ENCODE measurements at regions not wholly inside any gene's neighbourhood (a gene's known extent, or its start where the extent isn't known, plus 50 kb on each side); places are given as distances from the start of the nearest gene placed in this dataset.
A peak's percentile ranks its signal among the peaks of the same experiment; 100 is the strongest.
"Not testable (repeated sequence)": the region's sequence is repeated elsewhere in the genome, so short reads cannot be mapped to it uniquely, and the experiment has no call there.

- DNase-seq = peak; percentile 28
Measured at GRCh38 chr3:177358977-177359592, 161.8 kb upstream of the TBL1XR1 start.

GRCh38 chr3:177359593-177360357 lies 162.5 kb upstream of the TBL1XR1 start:
- DNase-seq = peak; percentile 89

GRCh38 chr3:177361081-177361938 lies 164.0 kb upstream of the TBL1XR1 start:
- no peak for DNase-seq

GRCh38 chr3:177362626-177363025 lies 165.3 kb upstream of the TBL1XR1 start:
- DNase-seq = no peak

- DNase-seq = no peak
Measured at GRCh38 chr3:177364236-177364635, 167.0 kb upstream of the TBL1XR1 start.

GRCh38 chr3:177365294-177365693 lies 168.0 kb upstream of the TBL1XR1 start:
- DNase-seq = not testable (repeated sequence)

GRCh38 chr3:177367788-177368187 lies 170.5 kb upstream of the TBL1XR1 start:
- no peak for DNase-seq

- DNase-seq = no peak
Measured at GRCh38 chr3:177370246-177370822, 173.1 kb upstream of the TBL1XR1 start.

GRCh38 chr3:177371146-177371545 lies 173.9 kb upstream of the TBL1XR1 start:
- DNase-seq = no peak

GRCh38 chr3:177371888-177372287 lies 174.6 kb upstream of the TBL1XR1 start:
- DNase-seq = peak; percentile 82

GRCh38 chr3:177374323-177374722 lies 177.0 kb upstream of the TBL1XR1 start:
- DNase-seq = no peak

- DNase-seq = no peak
Measured at GRCh38 chr3:177375316-177375715, 178.0 kb upstream of the TBL1XR1 start.

GRCh38 chr3:177377166-177377565 lies 179.9 kb upstream of the TBL1XR1 start:
- no peak for DNase-seq

GRCh38 chr3:177378168-177378567 lies 180.9 kb upstream of the TBL1XR1 start:
- DNase-seq = no peak

GRCh38 chr3:177379045-177379444 lies 181.8 kb upstream of the TBL1XR1 start:
- no peak for DNase-seq

- no peak for DNase-seq
Measured at GRCh38 chr3:177381070-177381469, 183.8 kb upstream of the TBL1XR1 start.

- no peak for DNase-seq
Measured at GRCh38 chr3:177382944-177383343, 185.7 kb upstream of the TBL1XR1 start.

GRCh38 chr3:177385186-177385585 lies 187.9 kb upstream of the TBL1XR1 start:
- DNase-seq = no peak

GRCh38 chr3:177385831-177386301 lies 188.6 kb upstream of the TBL1XR1 start:
- DNase-seq = no peak

GRCh38 chr3:177388209-177388608 lies 190.9 kb upstream of the TBL1XR1 start:
- no peak for DNase-seq

- not testable (repeated sequence) for DNase-seq
Measured at GRCh38 chr3:177394231-177395024, 197.1 kb upstream of the TBL1XR1 start.

GRCh38 chr3:177396733-177397132 lies 199.5 kb upstream of the TBL1XR1 start:
- DNase-seq = no peak
